ENCODE measurements at regions not wholly inside any gene's neighbourhood (a gene's known extent, or its start where the extent isn't known, plus 50 kb on each side); places are given as distances from the start of the nearest gene placed in this dataset.

DNA sequence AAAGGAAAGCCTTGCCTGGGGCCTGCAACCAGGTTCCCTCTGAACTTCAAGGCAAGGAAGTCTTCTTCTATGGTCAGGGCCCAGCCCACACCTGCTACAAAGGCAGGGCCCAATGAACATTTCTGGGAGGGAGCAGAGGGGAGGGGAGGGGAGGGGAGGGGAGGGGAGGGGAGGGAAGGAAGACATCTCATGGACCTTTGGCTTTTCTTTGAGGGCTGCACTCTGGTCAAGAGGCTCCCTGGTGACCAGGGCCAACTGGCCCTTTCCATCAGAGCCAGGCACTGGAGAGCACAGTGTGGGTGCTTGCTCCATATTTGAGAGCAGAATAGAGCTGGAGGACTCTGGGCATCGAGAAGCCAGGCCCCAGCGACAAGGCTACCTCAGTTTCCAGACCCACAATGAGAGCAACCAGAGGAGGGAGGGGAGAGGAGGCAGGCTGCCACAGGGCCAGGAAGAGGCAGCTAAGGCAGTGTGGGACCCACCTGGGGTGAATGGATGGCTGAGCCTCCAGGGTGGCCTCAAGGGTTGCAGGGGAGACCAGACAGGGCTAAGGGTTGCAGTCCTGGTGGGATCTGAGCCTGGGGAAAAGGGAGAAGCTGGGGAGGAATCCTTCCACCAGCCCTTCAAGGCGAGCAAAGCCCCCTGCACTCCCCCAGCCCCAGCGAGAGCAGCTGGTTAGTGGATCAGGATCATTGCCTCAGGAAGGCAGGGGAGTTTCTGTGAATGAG lies 84.8 kb downstream of the MRPL14 start:
- Histone ChIP-seq H3K79me1 (ENCODE audit: low read length) (peaks cover 23% of the 10 kb centered on the region), H4K12ac (ENCODE audit: low read depth, low read length) (no peak overlapping the region), H2AK5ac (ENCODE audit: low read length) (peak overlapping the region; percentile 97), H3K36me3 (ENCODE audit: control insufficient read depth in 1 of 2, insufficient read depth in 2 of 2, low read length in 2 of 2) (no peaks in the 10 kb centered on the region), H3K9ac (ENCODE audit: low read length) (no peak overlapping the region), H2BK5ac (ENCODE audit: low read depth, low read length, poor library complexity) (peak overlapping the region; percentile 71), H3K4me1 (ENCODE audit: control insufficient read depth in 1 of 2, insufficient read depth in 2 of 2, low read length in 2 of 2) (peaks cover 21 to 29% of the 10 kb centered on the region in 2 experiments), H3K9me3 (ENCODE audit: insufficient read depth, low read depth, low read length) (peaks cover 2% of the 10 kb centered on the region), H2AFZ (ENCODE audit: insufficient read depth, low read length, poor library complexity) (peak overlapping the region; percentile 41), H3K4ac (ENCODE audit: low read depth, low read length) (peak overlapping the region; percentile 71), H4K91ac (ENCODE audit: low read depth, low read length) (peak overlapping the region; percentile 95), H2BK120ac (ENCODE audit: insufficient read depth, low read length, poor library complexity) (peak overlapping the region; percentile 95), H3K4me2 (ENCODE audit: low read length) (peak overlapping the region; percentile 11), H3K18ac (ENCODE audit: low read length) (peak overlapping the region; percentile 89), H4K8ac (ENCODE audit: low read depth, low read length) (peak overlapping the region; percentile 61), H3K14ac (ENCODE audit: low read length) (peak overlapping the region; percentile 94), H3K23ac (ENCODE audit: low read length) (no peak overlapping the region), H3K4me3 (ENCODE audit: low read depth, low read length) (no peak overlapping the region), H3K27ac (ENCODE audit: low read depth, low read length) (peak overlapping the region; percentile 83), H3K79me2 (ENCODE audit: control insufficient read depth, insufficient read depth, low read length, poor library complexity) (peaks cover 3% of the 10 kb centered on the region), H2BK12ac (ENCODE audit: low read length) (peak overlapping the region; percentile 95), H3K27me3 (ENCODE audit: insufficient read depth, low read length) (no peaks in the 10 kb centered on the region)
- no peak for DNase-seq
- no CpG with 5 or more reads among the region's 4 CpGs for WGBS (ENCODE audit: extremely low coverage, insufficient coverage, insufficient read length)

- H3K79me2 ChIP-seq (ENCODE audit: control insufficient read depth, insufficient read depth, low read length, poor library complexity): peaks cover 3% of the 10 kb centered on the region
- peak; percentile 71 to 81 for DNase-seq
- H2AK5ac ChIP-seq (ENCODE audit: low read length): peak overlapping the region; percentile 80
- H4K8ac ChIP-seq (ENCODE audit: low read depth, low read length): no peak overlapping the region
- H3K27ac ChIP-seq (ENCODE audit: low read depth, low read length): peak overlapping the region; percentile 83
- no peak overlapping the region for H3K4me3 ChIP-seq (ENCODE audit: low read depth, low read length)
- H3K9ac ChIP-seq (ENCODE audit: low read length): no peak overlapping the region
- H2BK120ac ChIP-seq (ENCODE audit: insufficient read depth, low read length, poor library complexity): peak overlapping the region; percentile 54
- H3K27me3 ChIP-seq (ENCODE audit: insufficient read depth, low read length): no peaks in the 10 kb centered on the region
- H3K36me3 ChIP-seq (ENCODE audit: control insufficient read depth in 1 of 2, insufficient read depth in 2 of 2, low read length in 2 of 2): no peaks in the 10 kb centered on the region
- H3K18ac ChIP-seq (ENCODE audit: low read length): no peak overlapping the region
- no CpG with 5 or more reads among the region's 10 CpGs for WGBS (ENCODE audit: extremely low coverage, insufficient coverage, insufficient read length)
- H3K4me1 ChIP-seq (ENCODE audit: control insufficient read depth in 1 of 2, insufficient read depth in 2 of 2, low read length in 2 of 2): peaks cover 21 to 29% of the 10 kb centered on the region in 2 experiments
- H3K4me2 ChIP-seq (ENCODE audit: low read length): peak overlapping the region; percentile 11
- H2BK12ac ChIP-seq (ENCODE audit: low read length): peak overlapping the region; percentile 78
- H4K12ac ChIP-seq (ENCODE audit: low read depth, low read length): no peak overlapping the region
- H4K91ac ChIP-seq (ENCODE audit: low read depth, low read length): peak overlapping the region; percentile 52
- H3K14ac ChIP-seq (ENCODE audit: low read length): peak overlapping the region; percentile 26
- H2BK5ac ChIP-seq (ENCODE audit: low read depth, low read length, poor library complexity): peak overlapping the region; percentile 17
- peaks cover 2% of the 10 kb centered on the region for H3K9me3 ChIP-seq (ENCODE audit: insufficient read depth, low read depth, low read length)
- H2AFZ ChIP-seq (ENCODE audit: insufficient read depth, low read length, poor library complexity): no peak overlapping the region
- peaks cover 23% of the 10 kb centered on the region for H3K79me1 ChIP-seq (ENCODE audit: low read length)
- H3K23ac ChIP-seq (ENCODE audit: low read length): no peak overlapping the region
- no peak overlapping the region for H3K4ac ChIP-seq (ENCODE audit: low read depth, low read length)
Measured at GRCh38 chr6:44041461-44042260, 85.6 kb downstream of the MRPL14 start.

DNA sequence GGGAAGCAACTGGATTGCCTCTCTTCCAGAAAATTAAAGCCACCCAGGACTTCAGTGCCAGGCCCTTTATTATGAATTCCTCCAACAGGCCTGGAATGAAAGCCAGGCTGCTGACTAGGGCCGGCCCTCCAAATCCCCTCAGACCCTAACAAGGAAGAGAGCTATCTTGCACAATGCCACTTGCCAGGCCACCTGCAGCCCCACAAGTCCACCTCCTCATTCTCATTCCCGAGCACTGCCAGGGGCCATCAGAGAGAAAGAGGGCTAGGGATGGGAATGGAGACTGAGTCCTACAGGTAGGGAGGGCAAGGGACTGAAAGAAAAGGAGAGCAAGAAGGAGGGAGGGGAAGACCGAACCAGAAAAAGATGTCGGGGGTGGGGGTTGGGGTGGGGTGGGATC lies 86.5 kb downstream of the MRPL14 start:
- Histone ChIP-seq H3K14ac (ENCODE audit: low read length) (no peak overlapping the region), H3K18ac (ENCODE audit: low read length) (peak overlapping the region; percentile 38), H3K4me2 (ENCODE audit: low read length) (no peak overlapping the region), H4K8ac (ENCODE audit: low read depth, low read length) (no peak overlapping the region), H2AFZ (ENCODE audit: insufficient read depth, low read length, poor library complexity) (no peak overlapping the region), H3K79me2 (ENCODE audit: control insufficient read depth, insufficient read depth, low read length, poor library complexity) (peaks cover 3% of the 10 kb centered on the region), H4K12ac (ENCODE audit: low read depth, low read length) (no peak overlapping the region), H3K4me3 (ENCODE audit: low read depth, low read length) (no peak overlapping the region), H3K27ac (ENCODE audit: low read depth, low read length) (no peak overlapping the region), H3K27me3 (ENCODE audit: insufficient read depth, low read length) (no peaks in the 10 kb centered on the region), H2BK5ac (ENCODE audit: low read depth, low read length, poor library complexity) (peak overlapping the region; percentile 16), H2BK120ac (ENCODE audit: insufficient read depth, low read length, poor library complexity) (no peak overlapping the region), H3K4ac (ENCODE audit: low read depth, low read length) (no peak overlapping the region), H4K91ac (ENCODE audit: low read depth, low read length) (peak overlapping the region; percentile 12), H2BK12ac (ENCODE audit: low read length) (peak overlapping the region; percentile 78), H2AK5ac (ENCODE audit: low read length) (peak overlapping the region; percentile 60), H3K23ac (ENCODE audit: low read length) (no peak overlapping the region), H3K9ac (ENCODE audit: low read length) (no peak overlapping the region), H3K36me3 (ENCODE audit: control insufficient read depth in 1 of 2, insufficient read depth in 2 of 2, low read length in 2 of 2) (no peaks in the 10 kb centered on the region), H3K79me1 (ENCODE audit: low read length) (peaks cover 23% of the 10 kb centered on the region), H3K9me3 (ENCODE audit: insufficient read depth, low read depth, low read length) (peaks cover 2% of the 10 kb centered on the region), H3K4me1 (ENCODE audit: control insufficient read depth in 1 of 2, insufficient read depth in 2 of 2, low read length in 2 of 2) (peaks cover 21 to 29% of the 10 kb centered on the region in 2 experiments)
- DNase-seq: no peak
- WGBS (ENCODE audit: extremely low coverage, insufficient coverage, insufficient read length): 100% methylated on average over 1 of the region's 4 CpGs

- no peak overlapping the region for H3K27ac ChIP-seq (ENCODE audit: low read depth, low read length)
- H3K79me2 ChIP-seq (ENCODE audit: control insufficient read depth, insufficient read depth, low read length, poor library complexity): peaks cover 3% of the 10 kb centered on the region
- no peak overlapping the region for H4K91ac ChIP-seq (ENCODE audit: low read depth, low read length)
- H3K27me3 ChIP-seq (ENCODE audit: insufficient read depth, low read length): no peaks in the 10 kb centered on the region
- no peaks in the 10 kb centered on the region for H3K36me3 ChIP-seq (ENCODE audit: control insufficient read depth in 1 of 2, insufficient read depth in 2 of 2, low read length in 2 of 2)
- no peak overlapping the region for H4K8ac ChIP-seq (ENCODE audit: low read depth, low read length)
- peaks cover 2% of the 10 kb centered on the region for H3K9me3 ChIP-seq (ENCODE audit: insufficient read depth, low read depth, low read length)
- H4K12ac ChIP-seq (ENCODE audit: low read depth, low read length): no peak overlapping the region
- DNase-seq: no peak
- H2AK5ac ChIP-seq (ENCODE audit: low read length): peak overlapping the region; percentile 9
- H3K79me1 ChIP-seq (ENCODE audit: low read length): peaks cover 23% of the 10 kb centered on the region
- H3K4me3 ChIP-seq (ENCODE audit: low read depth, low read length): no peak overlapping the region
- H3K4me1 ChIP-seq (ENCODE audit: control insufficient read depth in 1 of 2, insufficient read depth in 2 of 2, low read length in 2 of 2): peaks cover 21 to 33% of the 10 kb centered on the region in 2 experiments
- peak overlapping the region; percentile 28 for H2BK120ac ChIP-seq (ENCODE audit: insufficient read depth, low read length, poor library complexity)
- H3K4me2 ChIP-seq (ENCODE audit: low read length): no peak overlapping the region
- H2AFZ ChIP-seq (ENCODE audit: insufficient read depth, low read length, poor library complexity): no peak overlapping the region
- H3K14ac ChIP-seq (ENCODE audit: low read length): no peak overlapping the region
- no peak overlapping the region for H3K23ac ChIP-seq (ENCODE audit: low read length)
- no CpG with 5 or more reads among the region's 7 CpGs for WGBS (ENCODE audit: extremely low coverage, insufficient coverage, insufficient read length)
- H3K9ac ChIP-seq (ENCODE audit: low read length): no peak overlapping the region
- peak overlapping the region; percentile 78 for H2BK12ac ChIP-seq (ENCODE audit: low read length)
- no peak overlapping the region for H3K4ac ChIP-seq (ENCODE audit: low read depth, low read length)
- no peak overlapping the region for H2BK5ac ChIP-seq (ENCODE audit: low read depth, low read length, poor library complexity)
- no peak overlapping the region for H3K18ac ChIP-seq (ENCODE audit: low read length)
Measured at GRCh38 chr6:44039839-44040350, 87.4 kb downstream of the MRPL14 start.

Data from trophoblast cell (in vitro differentiated cells and primary cell).